Spleen (tissue), 7 donors: ENCODE measurements at regions not wholly inside any gene's neighbourhood (a gene's known extent, or its start where the extent isn't known, plus 50 kb on each side); places are given as distances from the start of the nearest gene placed in this dataset.

Experiments
- CTCF ChIP-seq, 11 experiments: fragments of 200-600 bp in 7 of 11; fragments of 450-650 bp in 4 of 11; sonication (generic) in 4 of 11; IDR thresholded peaks in 8 of 11; conservative IDR thresholded peaks in 3 of 11; 1 replicate in 7 of 11; 2 replicates in 4 of 11; pipeline versions ENCODE4 v1.4.0 to v1.8.0; 2016 to 2021; ENCODE audit warnings: antibody characterized with exemption in 11 of 11, inconsistent platforms in 4 of 11, mild to moderate bottlenecking in 1 of 11
- POLR2A ChIP-seq, 3 donors: fragments of 450-650 bp; IDR thresholded peaks; one replicate each; pipeline ENCODE4 v1.5.1; 2017; ENCODE audit warnings: antibody characterized with exemption in 3 of 3, mild to moderate bottlenecking in 1 of 3
- donor health status: DM: no; HTN: no; CAD: no; lungs with moderate emphysema.
- donor health status: DM: no; HTN: no; CAD: no.
- donor health status: DM: no; HTN: no; CAD: no.

DNA sequence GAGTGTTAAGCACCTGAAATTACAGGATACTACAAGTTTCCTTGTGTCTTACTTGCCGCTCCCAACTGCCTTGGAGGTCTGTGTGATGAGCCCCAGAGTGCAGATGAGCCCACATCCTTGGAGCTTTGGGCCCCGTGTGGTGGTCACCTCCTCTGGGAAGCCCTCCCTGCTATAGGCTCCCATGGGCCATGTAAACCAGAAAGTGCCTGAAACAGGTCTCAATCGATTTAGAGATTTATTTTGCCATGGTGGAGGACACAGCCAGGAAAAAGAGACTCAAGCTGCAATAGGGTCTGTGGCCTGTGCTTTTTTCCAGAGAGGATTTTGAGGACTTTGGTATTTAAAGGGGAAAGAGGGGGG is 89.4 kb upstream of the KCTD7 start:
- TF ChIP-seq CTCF (IDR thresholded peaks at IDR 0.05 in 8 of 11, conservative IDR thresholded peaks at IDR 0.05 in 3 of 11) (no peak), POLR2A (IDR thresholded peaks at IDR 0.05) (no peak)
